Keratinocyte (primary cell): ENCODE measurements at regions not wholly inside any gene's neighbourhood (a gene's known extent, or its start where the extent isn't known, plus 50 kb on each side); places are given as distances from the start of the nearest gene placed in this dataset.

Source experiments
- EZH2 ChIP-seq: IDR thresholded peaks from one replicate; pipeline ENCODE4 v1.6.1; 2012; ENCODE audit warnings: inconsistent platforms, mild to moderate bottlenecking, low read length, moderate library complexity
- TF ChIP-seq, protein P1 (sequence below), 3 experiments: IDR thresholded peaks in 1 of 3; conservative IDR thresholded peaks in 1 of 3; optimal IDR thresholded peaks in 1 of 3; 2 replicates in 2 of 3; 3 replicates in 1 of 3; pipeline versions ENCODE3 to v1.5.1; 2011; ENCODE audit warnings: low read length in 3 of 3, mild to moderate bottlenecking in 3 of 3, moderate library complexity in 2 of 3, control low read depth in 1 of 3, inconsistent platforms in 1 of 3; ENCODE audit not compliant: insufficient read depth in 2 of 3; ENCODE audit errors: extremely low read depth in 1 of 3

DNA sequence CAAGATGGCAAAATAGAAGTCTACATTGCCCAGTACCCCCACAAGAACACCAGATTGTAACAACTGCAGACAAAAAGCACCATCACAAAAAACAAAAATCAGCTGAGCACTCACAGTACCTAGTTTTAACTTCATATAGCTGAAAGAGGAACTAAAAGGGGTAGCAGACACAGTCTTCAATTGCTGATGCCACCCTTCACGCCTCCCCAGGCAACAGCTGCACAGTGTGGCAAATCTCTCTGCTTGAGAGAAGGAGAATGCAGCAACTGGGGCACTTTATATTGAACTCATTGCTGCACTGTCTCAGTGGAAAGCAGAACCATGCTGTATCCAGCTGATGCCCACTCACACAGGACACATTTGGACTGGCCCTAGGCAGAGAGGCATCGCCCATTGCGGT, 2714.5 kb upstream of the PCDH20 start:
- TF ChIP-seq, protein P1, sequence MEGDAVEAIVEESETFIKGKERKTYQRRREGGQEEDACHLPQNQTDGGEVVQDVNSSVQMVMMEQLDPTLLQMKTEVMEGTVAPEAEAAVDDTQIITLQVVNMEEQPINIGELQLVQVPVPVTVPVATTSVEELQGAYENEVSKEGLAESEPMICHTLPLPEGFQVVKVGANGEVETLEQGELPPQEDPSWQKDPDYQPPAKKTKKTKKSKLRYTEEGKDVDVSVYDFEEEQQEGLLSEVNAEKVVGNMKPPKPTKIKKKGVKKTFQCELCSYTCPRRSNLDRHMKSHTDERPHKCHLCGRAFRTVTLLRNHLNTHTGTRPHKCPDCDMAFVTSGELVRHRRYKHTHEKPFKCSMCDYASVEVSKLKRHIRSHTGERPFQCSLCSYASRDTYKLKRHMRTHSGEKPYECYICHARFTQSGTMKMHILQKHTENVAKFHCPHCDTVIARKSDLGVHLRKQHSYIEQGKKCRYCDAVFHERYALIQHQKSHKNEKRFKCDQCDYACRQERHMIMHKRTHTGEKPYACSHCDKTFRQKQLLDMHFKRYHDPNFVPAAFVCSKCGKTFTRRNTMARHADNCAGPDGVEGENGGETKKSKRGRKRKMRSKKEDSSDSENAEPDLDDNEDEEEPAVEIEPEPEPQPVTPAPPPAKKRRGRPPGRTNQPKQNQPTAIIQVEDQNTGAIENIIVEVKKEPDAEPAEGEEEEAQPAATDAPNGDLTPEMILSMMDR (optimal IDR thresholded peaks at IDR 0.05 in 1 of 3, IDR thresholded peaks at IDR 0.05 in 1 of 3, conservative IDR thresholded peaks at IDR 0.05 in 1 of 3; ENCODE audit: extremely low read depth in 1 of 3, insufficient read depth in 2 of 3, low read length in 3 of 3): no peak
- no peak for TF ChIP-seq EZH2
